Stimulated activated CD4-positive, alpha-beta T cell treated with anti-CD3 and anti-CD28 coated beads, Interleukin-1b, Interleukin-23, amount 100 ng/mL, for 24 hours (primary cell): ENCODE measurements at regions not wholly inside any gene's neighbourhood (a gene's known extent, or its start where the extent isn't known, plus 50 kb on each side); places are given as distances from the start of the nearest gene placed in this dataset.
"Not testable (repeated sequence)": the region's sequence is repeated elsewhere in the genome, so short reads cannot be mapped to it uniquely, and the experiment has no call there.

Experiments
- DNase-seq, 4 experiments: peaks; one replicate each; pipeline ENCODE4 v3.0.0-alpha.2; 2020; ENCODE audit warnings: low read depth in 4 of 4, low spot score in 1 of 4

DNA sequence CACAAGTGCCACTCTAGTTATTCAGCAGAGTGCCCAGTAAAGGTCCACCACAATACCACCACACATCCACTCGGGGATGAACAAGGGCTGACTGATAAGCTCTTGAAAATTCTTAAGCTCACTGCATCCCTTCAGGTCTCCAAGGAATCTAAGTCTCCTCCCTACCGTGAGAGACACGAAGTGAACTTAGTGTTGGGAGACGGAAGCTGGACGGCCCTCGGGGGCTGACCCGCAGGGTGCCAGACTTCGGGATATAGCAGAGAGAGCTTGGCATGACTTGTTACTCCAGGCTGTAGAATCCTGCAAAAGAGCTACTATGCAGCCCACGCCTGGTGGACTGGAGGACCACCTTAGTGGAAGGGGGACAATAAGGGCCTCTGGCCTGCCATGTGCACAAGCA lies 75.1 kb downstream of the LYZL1 start:
- not testable (repeated sequence) for DNase-seq

DNA sequence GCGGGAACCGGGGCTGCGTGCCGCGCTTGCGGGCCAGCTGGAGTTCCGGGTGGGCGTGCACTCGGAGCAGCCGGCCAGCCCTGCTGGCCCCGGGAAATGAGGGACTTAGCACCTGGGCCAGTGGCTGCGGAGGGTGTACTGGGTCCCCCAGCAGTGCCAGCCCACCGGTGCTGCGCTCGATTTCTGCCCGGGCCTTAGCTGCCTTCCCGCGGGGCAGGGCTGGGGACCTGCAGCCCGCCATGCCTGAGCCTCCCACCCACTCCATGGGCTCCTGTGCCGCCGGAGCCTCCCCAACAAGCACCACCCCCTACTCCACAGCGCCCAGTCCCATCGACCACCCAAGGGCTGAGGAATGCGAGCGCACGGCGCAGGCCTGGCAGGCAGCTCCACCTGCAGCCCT lies 77.3 kb downstream of the LYZL1 start:
- not testable (repeated sequence) for DNase-seq

- no peak for DNase-seq
Observed at GRCh38 chr10:29369419-29369818, 80.5 kb downstream of the LYZL1 start.

DNA sequence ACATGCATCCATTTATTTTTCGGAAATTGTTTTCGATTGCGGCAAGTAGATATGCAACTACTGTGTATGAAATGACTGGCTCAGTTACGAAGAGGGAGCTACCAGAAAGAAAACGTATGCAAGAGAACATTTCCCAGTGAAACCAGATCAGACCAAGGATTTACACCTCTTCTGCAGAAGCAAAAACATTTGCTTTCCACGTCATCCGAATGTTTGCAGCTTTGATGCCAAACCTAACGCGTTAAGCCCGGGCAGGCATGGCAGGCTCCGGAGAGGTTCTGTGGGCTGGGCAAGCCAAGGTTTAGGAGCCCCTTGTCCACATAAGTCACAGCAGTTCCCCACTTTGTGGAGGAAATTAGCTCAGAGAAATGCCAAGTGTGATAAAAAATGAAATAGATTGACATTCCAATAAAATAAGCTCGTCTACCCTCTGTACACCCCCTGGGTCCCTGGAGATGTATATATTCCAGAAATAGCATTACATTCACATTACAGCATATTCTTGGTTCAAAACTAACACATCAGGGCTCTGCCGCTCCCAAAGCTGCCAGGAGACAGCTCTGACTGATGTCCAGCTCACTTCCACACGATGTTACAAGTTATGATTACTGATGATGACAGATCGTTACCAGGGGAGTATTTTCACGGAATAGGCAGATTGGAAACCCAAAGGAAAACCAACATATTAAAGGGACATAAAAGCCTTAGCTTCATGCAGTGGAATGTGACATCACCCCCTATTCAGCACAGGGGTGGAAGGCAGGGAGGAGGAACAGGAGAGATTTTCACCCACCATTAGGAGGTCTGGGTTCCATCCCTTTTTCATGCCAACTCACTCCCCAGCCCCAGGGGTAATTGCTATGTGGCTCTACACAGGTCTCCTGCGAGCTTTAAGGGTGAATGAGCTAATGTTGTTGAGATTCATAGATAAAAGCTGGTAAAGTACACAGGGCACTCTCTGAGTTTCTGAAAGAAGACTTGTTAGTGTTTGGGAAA lies 81.5 kb downstream of the LYZL1 start:
- DNase-seq = no peak

- DNase-seq = no peak
Observed at GRCh38 chr10:29372920-29373319, 84.0 kb downstream of the LYZL1 start.

GRCh38 chr10:29374162-29374561 lies 85.3 kb downstream of the LYZL1 start:
- no peak for DNase-seq

DNA sequence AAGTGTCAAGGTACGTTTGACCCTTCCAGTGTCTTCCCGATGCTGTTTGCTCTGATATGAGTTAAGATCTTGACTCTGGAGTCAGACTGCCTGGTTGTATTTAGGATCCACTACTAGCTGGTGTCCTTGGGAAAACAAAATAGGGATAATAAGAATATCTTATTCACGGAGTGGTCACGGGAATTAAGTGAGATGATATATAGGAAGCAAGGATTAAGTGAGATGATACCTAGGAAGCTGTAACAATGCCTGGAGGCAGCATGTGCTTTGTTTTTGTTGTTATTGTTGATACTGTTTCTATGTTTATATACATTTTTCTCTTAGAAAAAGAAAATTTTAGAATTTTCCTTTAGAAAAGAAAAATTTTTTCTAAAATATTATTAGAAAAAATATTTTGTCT lies 87.0 kb downstream of the LYZL1 start:
- no peak for DNase-seq

- DNase-seq = no peak
Observed at GRCh38 chr10:29377333-29377961, 88.6 kb downstream of the LYZL1 start.

DNA sequence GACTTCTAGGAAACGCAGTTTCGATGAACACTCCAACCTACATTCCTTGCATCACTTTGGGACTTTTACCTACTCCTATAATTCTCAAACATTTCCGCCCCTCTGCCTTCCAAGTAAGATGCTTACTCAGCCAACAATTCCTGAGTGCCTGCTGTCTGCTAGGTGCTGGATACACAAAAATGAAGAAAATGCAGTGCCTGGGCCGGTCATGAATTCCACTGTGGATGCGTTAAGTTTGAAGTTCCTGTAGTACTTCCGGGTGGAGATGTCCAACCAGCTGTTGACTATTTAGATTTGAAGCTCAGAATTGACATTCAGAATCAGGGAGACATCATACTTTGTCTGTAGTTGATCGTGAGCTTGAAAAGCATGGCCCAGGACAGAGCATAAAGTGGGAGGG lies 89.2 kb downstream of the LYZL1 start:
- DNase-seq = no peak

- no peak for DNase-seq
Observed at GRCh38 chr10:29379208-29379607, 90.3 kb downstream of the LYZL1 start.

- DNase-seq = not testable (repeated sequence)
Observed at GRCh38 chr10:29379777-29380598, 91.1 kb downstream of the LYZL1 start.

DNA sequence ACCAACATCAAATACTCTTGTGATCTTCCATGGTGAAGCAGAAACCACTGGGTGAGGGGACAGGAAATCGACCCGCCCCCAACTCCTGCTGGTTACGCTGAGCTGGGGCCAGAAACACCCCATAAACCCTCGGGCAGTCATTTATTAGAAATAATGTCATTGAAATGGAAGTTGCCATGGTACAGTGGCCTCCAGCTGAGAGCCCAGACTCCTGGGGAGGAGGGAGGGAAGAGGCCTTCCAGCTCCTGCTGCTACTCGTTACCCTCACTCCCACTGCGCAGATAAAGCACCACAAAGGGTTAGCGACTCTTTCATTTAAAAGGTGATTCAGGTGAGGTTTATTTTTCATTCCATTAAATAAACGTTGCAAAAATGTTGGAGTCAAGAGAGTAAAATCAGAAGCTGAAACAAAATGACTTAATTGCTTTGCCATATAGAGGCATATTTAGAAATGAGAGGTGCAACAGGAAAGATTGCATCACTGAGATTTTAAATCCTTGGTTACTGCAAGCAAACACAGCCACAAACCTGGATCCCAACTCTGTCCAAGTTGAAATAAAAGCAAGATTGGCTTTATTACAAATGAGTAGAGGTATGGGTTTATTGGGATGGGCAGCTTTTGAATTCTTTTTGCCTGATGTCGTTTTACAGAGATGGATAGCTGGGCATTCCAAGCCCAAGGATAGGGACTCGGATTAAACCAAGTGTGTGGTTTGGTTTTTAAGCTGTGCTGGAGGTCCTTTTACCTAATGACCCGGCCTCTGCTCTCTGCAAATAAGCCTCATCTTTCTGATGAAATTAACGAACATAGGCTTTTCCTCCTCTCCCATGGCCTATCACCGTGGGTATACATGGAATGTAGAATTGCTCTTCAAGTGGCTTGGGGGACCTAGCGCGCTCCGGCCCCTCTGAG lies 92.0 kb downstream of the LYZL1 start:
- not testable (repeated sequence) for DNase-seq

DNA sequence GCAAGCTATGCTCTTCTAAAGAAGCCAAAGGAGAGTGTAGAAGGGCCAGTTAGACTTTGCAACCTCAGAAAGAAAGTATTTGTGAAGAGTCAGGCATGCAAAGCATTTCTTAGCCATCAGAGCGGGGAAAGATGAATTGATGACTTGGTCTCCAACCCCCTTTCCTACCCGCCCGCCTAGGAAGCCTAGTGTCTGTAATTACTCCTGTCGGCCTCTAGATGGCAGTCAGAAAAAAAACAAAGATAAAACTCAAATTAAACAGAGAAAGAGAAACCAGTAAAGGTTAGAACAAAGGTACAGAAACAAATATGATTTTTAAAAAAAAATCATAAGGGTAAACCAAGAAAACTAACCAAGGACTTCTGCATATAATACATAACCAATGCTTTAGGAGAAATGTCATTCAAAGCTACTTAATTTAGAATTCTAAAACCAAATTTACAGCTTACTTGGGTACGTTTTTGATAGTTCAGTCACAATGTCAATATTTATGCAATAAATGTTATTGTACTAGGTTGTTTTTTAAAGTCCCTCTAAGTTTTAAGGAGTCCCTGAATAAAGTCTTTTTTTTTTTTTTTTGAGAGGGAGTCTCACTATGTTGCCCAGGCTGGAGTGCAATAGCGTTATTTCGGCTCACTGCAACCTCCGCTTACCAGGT lies 97.6 kb downstream of the LYZL1 start:
- no peak for DNase-seq

DNA sequence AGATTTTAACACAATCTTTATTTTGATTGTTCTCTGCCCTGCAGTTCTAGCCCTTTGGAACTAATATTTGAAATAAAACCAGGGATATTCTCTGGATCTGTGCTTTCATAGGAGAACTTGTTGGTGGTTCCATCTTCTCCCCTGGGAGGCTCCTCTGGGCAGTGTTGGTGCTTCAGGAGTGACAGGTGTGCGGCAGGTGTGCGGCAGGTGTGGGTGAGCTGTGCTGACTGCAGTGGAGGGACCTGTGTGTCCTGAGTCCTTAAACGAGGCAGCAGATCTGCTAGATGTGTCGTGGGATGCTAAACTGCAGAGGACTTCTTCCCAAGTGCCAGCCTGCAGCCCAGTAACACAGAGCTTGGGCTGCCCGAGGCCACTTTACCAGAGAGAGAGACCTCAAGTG lies 98.4 kb downstream of the LYZL1 start:
- DNase-seq = no peak

GRCh38 chr10:29388112-29388511 lies 99.2 kb downstream of the LYZL1 start:
- DNase-seq = not testable (repeated sequence)

DNA sequence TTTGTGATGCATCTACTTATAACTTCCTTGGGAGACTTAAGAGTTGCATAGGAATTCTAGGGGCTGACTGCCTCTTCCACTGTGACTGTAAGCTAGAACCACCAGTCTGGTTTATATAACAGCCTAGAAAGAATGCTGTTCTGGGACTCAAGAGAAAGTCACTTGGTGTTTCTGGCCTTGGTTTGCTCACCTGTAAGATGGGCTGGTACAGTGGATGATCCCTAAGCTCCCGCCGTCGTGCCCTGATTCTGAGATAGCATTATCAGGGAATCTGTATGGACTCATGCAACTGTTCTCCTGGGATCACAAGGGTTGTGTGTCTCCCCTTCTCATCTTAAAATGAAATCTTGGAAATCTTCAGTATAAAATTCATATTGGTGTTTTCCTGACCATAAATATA lies 100.6 kb downstream of the LYZL1 start:
- DNase-seq = no peak

GRCh38 chr10:29389935-29390334 lies 101.1 kb downstream of the LYZL1 start:
- no peak for DNase-seq

DNA sequence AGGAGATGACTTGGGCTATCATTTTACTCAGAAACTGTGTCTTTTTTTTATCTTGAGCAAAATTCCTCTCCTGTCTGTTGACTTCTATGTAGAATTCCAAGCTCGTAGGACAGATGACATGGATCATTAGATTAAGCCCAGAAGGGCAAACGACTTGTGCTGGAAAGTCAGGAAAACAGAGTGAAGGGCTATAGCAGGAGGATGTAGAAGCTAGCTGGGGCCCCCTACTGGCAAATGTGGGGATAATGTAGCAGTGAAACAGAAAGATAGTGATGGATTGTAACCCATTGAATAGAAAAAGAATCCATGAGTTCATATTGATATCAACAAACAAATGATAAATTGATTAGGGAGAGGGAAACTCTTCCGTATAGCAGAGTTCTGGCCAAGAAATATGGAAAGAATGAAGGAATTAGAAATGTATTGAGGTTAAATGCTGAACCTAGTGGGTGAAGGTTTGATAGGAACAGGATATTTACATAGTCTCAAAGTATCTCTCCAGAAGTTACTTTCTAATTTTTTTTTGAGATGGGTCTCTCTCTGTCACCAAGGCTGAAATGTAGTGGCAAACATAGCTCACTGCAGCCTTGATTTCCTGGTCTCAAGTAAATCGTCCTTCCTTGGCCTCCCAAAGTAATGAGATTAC lies 103.6 kb downstream of the LYZL1 start:
- DNase-seq = peak in 1 of 4 experiments; percentile 4

GRCh38 chr10:29394321-29394932 lies 105.6 kb downstream of the LYZL1 start:
- no peak for DNase-seq
